ENCODE measurements at regions not wholly inside any gene's neighbourhood (a gene's known extent, or its start where the extent isn't known, plus 50 kb on each side); places are given as distances from the start of the nearest gene placed in this dataset.

- H3K27ac Mint-ChIP-seq (ENCODE audit: unreplicated experiment) = no peak overlapping the region
- no peak overlapping the region for H3K4me3 Mint-ChIP-seq (ENCODE audit: unreplicated experiment)
- no peaks in the 10 kb centered on the region for H3K27me3 Mint-ChIP-seq (ENCODE audit: unreplicated experiment)
- H3K9me3 Mint-ChIP-seq (ENCODE audit: unreplicated experiment) = no peaks in the 10 kb centered on the region
- H3K36me3 Mint-ChIP-seq (ENCODE audit: low read depth, unreplicated experiment) = no peaks in the 10 kb centered on the region
- no peaks in the 10 kb centered on the region for H3K4me1 Mint-ChIP-seq (ENCODE audit: unreplicated experiment)
- DNase-seq (ENCODE audit: low spot score) = no peak
- TF ChIP-seq CTCF (IDR thresholded peaks at IDR 0.05; ENCODE audit: unreplicated experiment) = no peak
Measured at GRCh38 chr13:89752394-89752793, 1595.1 kb upstream of the MIR17HG start.

GRCh38 chr13:89755729-89756492, 1591.6 kb upstream of the MIR17HG start:
- DNase-seq (ENCODE audit: low spot score) = no peak
- Mint-ChIP-seq H3K36me3 (ENCODE audit: low read depth, unreplicated experiment) (no peaks in the 10 kb centered on the region), H3K27ac (ENCODE audit: unreplicated experiment) (no peak overlapping the region), H3K27me3 (ENCODE audit: unreplicated experiment) (no peaks in the 10 kb centered on the region), H3K9me3 (ENCODE audit: unreplicated experiment) (no peaks in the 10 kb centered on the region), H3K4me1 (ENCODE audit: unreplicated experiment) (no peaks in the 10 kb centered on the region), H3K4me3 (ENCODE audit: unreplicated experiment) (no peak overlapping the region)
- TF ChIP-seq CTCF (IDR thresholded peaks at IDR 0.05; ENCODE audit: unreplicated experiment) = no peak

DNA sequence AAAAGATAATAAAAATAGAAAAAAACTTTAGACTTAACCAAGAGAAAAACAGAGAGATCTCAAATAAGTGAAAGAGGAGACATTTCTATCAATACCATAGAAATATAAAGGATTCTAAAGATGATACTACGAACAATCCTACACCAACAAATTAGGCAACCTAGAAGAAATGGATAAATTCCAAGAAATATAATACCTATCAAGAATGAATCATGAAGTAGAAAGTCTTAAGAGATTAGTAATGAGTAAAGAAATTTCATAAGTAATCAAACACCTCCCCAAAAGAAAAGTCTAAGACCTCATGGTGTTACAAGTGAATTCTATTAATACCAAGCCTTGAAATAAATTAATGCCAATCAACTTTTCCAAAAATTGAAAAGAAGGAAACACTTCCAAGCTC, 1584.5 kb upstream of the MIR17HG start:
- no peak for DNase-seq (ENCODE audit: low spot score)
- no peak overlapping the region for H3K4me3 Mint-ChIP-seq (ENCODE audit: unreplicated experiment)
- H3K36me3 Mint-ChIP-seq (ENCODE audit: low read depth, unreplicated experiment) = no peaks in the 10 kb centered on the region
- H3K9me3 Mint-ChIP-seq (ENCODE audit: unreplicated experiment) = no peaks in the 10 kb centered on the region
- no peak for TF ChIP-seq CTCF (IDR thresholded peaks at IDR 0.05; ENCODE audit: unreplicated experiment)
- H3K4me1 Mint-ChIP-seq (ENCODE audit: unreplicated experiment) = no peaks in the 10 kb centered on the region
- no peaks in the 10 kb centered on the region for H3K27me3 Mint-ChIP-seq (ENCODE audit: unreplicated experiment)
- H3K27ac Mint-ChIP-seq (ENCODE audit: unreplicated experiment) = no peak overlapping the region

- Mint-ChIP-seq H3K4me3 (ENCODE audit: unreplicated experiment) (no peak overlapping the region), H3K36me3 (ENCODE audit: low read depth, unreplicated experiment) (no peaks in the 10 kb centered on the region), H3K4me1 (ENCODE audit: unreplicated experiment) (no peaks in the 10 kb centered on the region), H3K27ac (ENCODE audit: unreplicated experiment) (no peak overlapping the region), H3K9me3 (ENCODE audit: unreplicated experiment) (no peaks in the 10 kb centered on the region), H3K27me3 (ENCODE audit: unreplicated experiment) (no peaks in the 10 kb centered on the region)
- no peak for DNase-seq (ENCODE audit: low spot score)
- TF ChIP-seq CTCF (IDR thresholded peaks at IDR 0.05; ENCODE audit: unreplicated experiment) = no peak
Measured at GRCh38 chr13:89783221-89783755, 1564.2 kb upstream of the MIR17HG start.

DNA sequence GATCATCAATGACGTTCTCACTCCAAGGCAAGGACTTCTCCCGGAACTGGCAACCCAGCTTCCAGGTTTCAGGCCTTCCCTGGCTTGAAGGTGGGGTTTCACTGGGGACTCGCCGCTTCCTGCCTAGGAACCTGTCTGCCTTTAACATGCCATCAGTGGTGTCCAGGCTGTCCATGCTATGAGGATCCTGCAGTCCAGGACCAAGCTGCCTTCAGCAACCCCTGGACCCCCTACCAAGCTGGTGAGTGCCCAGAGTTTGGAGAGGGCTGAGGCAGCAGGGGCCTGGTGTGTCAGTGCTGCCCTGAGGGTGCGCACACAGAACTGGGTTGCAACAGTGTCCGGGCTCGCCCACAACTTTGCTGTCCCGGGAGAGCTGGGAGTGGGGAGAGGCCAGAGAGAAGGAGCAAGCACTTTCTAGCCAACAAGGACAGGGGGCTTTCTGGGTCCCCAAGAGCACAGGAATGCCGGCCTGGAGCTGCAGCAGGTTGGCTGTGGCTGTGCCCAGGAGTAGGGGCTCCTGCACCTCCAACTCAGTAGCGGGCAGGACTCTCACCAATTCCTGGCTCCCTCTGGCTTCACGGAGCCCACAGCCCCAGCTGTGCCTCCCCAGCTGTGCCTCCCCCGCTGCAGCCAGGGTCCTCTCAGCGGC, 1563.2 kb upstream of the MIR17HG start:
- no peak overlapping the region for H3K27ac Mint-ChIP-seq (ENCODE audit: unreplicated experiment)
- no peaks in the 10 kb centered on the region for H3K27me3 Mint-ChIP-seq (ENCODE audit: unreplicated experiment)
- H3K36me3 Mint-ChIP-seq (ENCODE audit: low read depth, unreplicated experiment) = no peaks in the 10 kb centered on the region
- H3K4me3 Mint-ChIP-seq (ENCODE audit: unreplicated experiment) = no peak overlapping the region
- TF ChIP-seq CTCF (IDR thresholded peaks at IDR 0.05; ENCODE audit: unreplicated experiment) = no peak
- H3K4me1 Mint-ChIP-seq (ENCODE audit: unreplicated experiment) = no peaks in the 10 kb centered on the region
- H3K9me3 Mint-ChIP-seq (ENCODE audit: unreplicated experiment) = no peaks in the 10 kb centered on the region
- DNase-seq (ENCODE audit: low spot score) = no peak
